Endothelial cell of umbilical vein (primary cell): ENCODE measurements at regions not wholly inside any gene's neighbourhood (a gene's known extent, or its start where the extent isn't known, plus 50 kb on each side); places are given as distances from the start of the nearest gene placed in this dataset.

Source experiments
- CTCF ChIP-seq, 2 donors: IDR thresholded peaks; 1 replicate in 1 of 2; 2 replicates in 1 of 2; pipeline ENCODE4 v1.5.1; 2011; ENCODE audit warnings: low read length in 2 of 2, mild to moderate bottlenecking in 2 of 2, moderate library complexity in 2 of 2, control low read depth in 1 of 2, inconsistent platforms in 1 of 2, low read depth in 1 of 2; ENCODE audit not compliant: insufficient read depth in 1 of 2; ENCODE audit errors: extremely low read depth in 1 of 2
- MAX ChIP-seq: IDR thresholded peaks from 2 replicates; pipeline ENCODE4 v1.6.1; 2011; ENCODE audit not compliant: insufficient read depth, insufficient read length
- POLR2A ChIP-seq: IDR thresholded peaks from 2 replicates; pipeline ENCODE4 v1.6.1; 2012; ENCODE audit warnings: low read depth, mild to moderate bottlenecking, control low read depth, low read length

GRCh38 chr1:29557066-29557465 is 320.7 kb downstream of the PTPRU start:
- no peak for TF ChIP-seq MAX
- no peak for TF ChIP-seq CTCF (IDR thresholded peaks at IDR 0.05; ENCODE audit: extremely low read depth in 1 of 2, insufficient read depth in 1 of 2, low read depth in 1 of 2, low read length in 2 of 2)
- TF ChIP-seq POLR2A = no peak
